Activated CD4-positive, alpha-beta T cell treated with anti-CD3 and anti-CD28 coated beads, Interleukin-2, amount 10 ng/mL, durations not matched to agents 7 days and 5 days (primary cell): ENCODE measurements at regions not wholly inside any gene's neighbourhood (a gene's known extent, or its start where the extent isn't known, plus 50 kb on each side); places are given as distances from the start of the nearest gene placed in this dataset.

Experiments used
- CTCF ChIA-PET: fragments of 350-600 bp; sonication (Branson Sonifier 250); formaldehyde crosslinking; loops from one replicate; lab custom pipeline; 2021; ENCODE audit warnings: antibody characterized with exemption; lab: Charles Lee
- POLR2A ChIA-PET: fragments of 350-600 bp; sonication (Branson Sonifier 250); formaldehyde crosslinking; loops from one replicate; lab custom pipeline; 2021; ENCODE audit warnings: antibody characterized with exemption; lab: Charles Lee
- DNase-seq: peaks from one replicate; pipeline ENCODE4 v3.0.0-alpha.2; 2020
- H3K27ac Mint-ChIP-seq: one replicate; pipeline ENCODE4 v1.8.0; 2021; ENCODE audit warnings: mild to moderate bottlenecking, moderate library complexity, mixed read lengths
- H3K27me3 Mint-ChIP-seq: one replicate; pipeline ENCODE4 v1.8.0; 2021; ENCODE audit warnings: mixed read lengths
- H3K36me3 Mint-ChIP-seq: one replicate; pipeline ENCODE4 v1.8.0; 2021; ENCODE audit warnings: low read depth, mixed read lengths
- H3K4me1 Mint-ChIP-seq: one replicate; pipeline ENCODE4 v1.8.0; 2021; ENCODE audit warnings: mixed read lengths
- H3K4me3 Mint-ChIP-seq: one replicate; pipeline ENCODE4 v1.8.0; 2021; ENCODE audit warnings: mild to moderate bottlenecking, moderate library complexity, mixed read lengths
- H3K9me3 Mint-ChIP-seq: one replicate; pipeline ENCODE4 v1.8.0; 2021; ENCODE audit warnings: mixed read lengths

GRCh38 chr18:40624959-40625358, 1330.1 kb upstream of the PIK3C3 start:
- Mint-ChIP-seq H3K36me3 (no peaks in the 10 kb centered on the region), H3K27ac (no peak overlapping the region), H3K4me3 (no peak overlapping the region), H3K27me3 (no peaks in the 10 kb centered on the region), H3K4me1 (no peaks in the 10 kb centered on the region), H3K9me3 (no peaks in the 10 kb centered on the region)
- no peak for DNase-seq
- ChIA-PET POLR2A (no interaction called here), CTCF (no interaction called here)

GRCh38 chr18:40613721-40614120, 1341.3 kb upstream of the PIK3C3 start:
- H3K27ac Mint-ChIP-seq = no peak overlapping the region
- no peak overlapping the region for H3K4me3 Mint-ChIP-seq
- ChIA-PET POLR2A (no interaction called here), CTCF (no interaction called here)
- no peaks in the 10 kb centered on the region for H3K4me1 Mint-ChIP-seq
- H3K36me3 Mint-ChIP-seq = no peaks in the 10 kb centered on the region
- H3K9me3 Mint-ChIP-seq = peaks cover 4% of the 10 kb centered on the region
- DNase-seq = no peak
- H3K27me3 Mint-ChIP-seq = no peaks in the 10 kb centered on the region

- no peaks in the 10 kb centered on the region for H3K4me1 Mint-ChIP-seq
- no peak for DNase-seq
- peaks cover 4% of the 10 kb centered on the region for H3K9me3 Mint-ChIP-seq
- H3K27me3 Mint-ChIP-seq = no peaks in the 10 kb centered on the region
- ChIA-PET CTCF (interaction anchor here (0.7 kb wide), 1 partner anchor 50 kb away, joined by 3 read pairs; no protein-coding TSS in a partner anchor), POLR2A (no interaction called here)
- H3K4me3 Mint-ChIP-seq = no peak overlapping the region
- no peak overlapping the region for H3K27ac Mint-ChIP-seq
- H3K36me3 Mint-ChIP-seq = no peaks in the 10 kb centered on the region
Measured at GRCh38 chr18:40612356-40612755, 1342.7 kb upstream of the PIK3C3 start.

GRCh38 chr18:40608226-40608625, 1346.8 kb upstream of the PIK3C3 start:
- Mint-ChIP-seq H3K9me3 (peaks cover 4% of the 10 kb centered on the region), H3K27me3 (no peaks in the 10 kb centered on the region), H3K27ac (no peak overlapping the region), H3K4me3 (no peak overlapping the region), H3K36me3 (no peaks in the 10 kb centered on the region), H3K4me1 (no peaks in the 10 kb centered on the region)
- ChIA-PET POLR2A (no interaction called here), CTCF (no interaction called here)
- DNase-seq = no peak

GRCh38 chr18:40607542-40608148, 1347.4 kb upstream of the PIK3C3 start:
- no peaks in the 10 kb centered on the region for H3K36me3 Mint-ChIP-seq

GRCh38 chr18:40606996-40607395, 1348.0 kb upstream of the PIK3C3 start:
- H3K4me3 Mint-ChIP-seq = no peak overlapping the region
- H3K27me3 Mint-ChIP-seq = no peaks in the 10 kb centered on the region
- CTCF ChIA-PET = interaction anchor here (0.6 kb wide), 1 partner anchor 53 kb away, joined by 3 read pairs; no protein-coding TSS in a partner anchor
- H3K36me3 Mint-ChIP-seq = no peaks in the 10 kb centered on the region
- no peak overlapping the region for H3K27ac Mint-ChIP-seq
- DNase-seq = no peak
- H3K9me3 Mint-ChIP-seq = peaks cover 4% of the 10 kb centered on the region
- no peaks in the 10 kb centered on the region for H3K4me1 Mint-ChIP-seq
- POLR2A ChIA-PET = no interaction called here

More at GRCh38 chr18:40607542-40608148, 1347.4 kb upstream of the PIK3C3 start:
- H3K4me1 Mint-ChIP-seq = no peaks in the 10 kb centered on the region
- H3K27ac Mint-ChIP-seq = no peak overlapping the region
- POLR2A ChIA-PET = no interaction called here
- DNase-seq = no peak
- H3K27me3 Mint-ChIP-seq = no peaks in the 10 kb centered on the region
- peaks cover 4% of the 10 kb centered on the region for H3K9me3 Mint-ChIP-seq
- H3K4me3 Mint-ChIP-seq = no peak overlapping the region
- CTCF ChIA-PET = interaction anchor here (0.6 kb wide), 1 partner anchor 54 kb away, joined by 3 read pairs; no protein-coding TSS in a partner anchor

- H3K4me3 Mint-ChIP-seq = no peak overlapping the region
Measured at GRCh38 chr18:40583671-40584070, 1371.4 kb upstream of the PIK3C3 start.

GRCh38 chr18:40582105-40582504, 1372.9 kb upstream of the PIK3C3 start:
- no peaks in the 10 kb centered on the region for H3K4me1 Mint-ChIP-seq
- ChIA-PET POLR2A (no interaction called here), CTCF (no interaction called here)
- H3K27me3 Mint-ChIP-seq = no peaks in the 10 kb centered on the region
- no peak overlapping the region for H3K4me3 Mint-ChIP-seq
- peaks cover 3% of the 10 kb centered on the region for H3K9me3 Mint-ChIP-seq
- no peaks in the 10 kb centered on the region for H3K36me3 Mint-ChIP-seq
- no peak for DNase-seq
- no peak overlapping the region for H3K27ac Mint-ChIP-seq

More at GRCh38 chr18:40583671-40584070, 1371.4 kb upstream of the PIK3C3 start:
- Mint-ChIP-seq H3K27me3 (no peaks in the 10 kb centered on the region), H3K9me3 (peaks cover 3% of the 10 kb centered on the region), H3K4me1 (no peaks in the 10 kb centered on the region), H3K27ac (no peak overlapping the region), H3K36me3 (no peaks in the 10 kb centered on the region)
- CTCF ChIA-PET = no interaction called here
- no peak for DNase-seq
- POLR2A ChIA-PET = no interaction called here

GRCh38 chr18:40577981-40578365, 1377.1 kb upstream of the PIK3C3 start:
- Mint-ChIP-seq H3K4me1 (no peaks in the 10 kb centered on the region), H3K9me3 (peaks cover 2% of the 10 kb centered on the region), H3K27ac (no peak overlapping the region), H3K36me3 (no peaks in the 10 kb centered on the region), H3K4me3 (no peak overlapping the region), H3K27me3 (no peaks in the 10 kb centered on the region)
- ChIA-PET CTCF (no interaction called here), POLR2A (no interaction called here)
- DNase-seq = no peak

- POLR2A ChIA-PET = no interaction called here
- no peak for DNase-seq
- H3K4me3 Mint-ChIP-seq = no peak overlapping the region
- H3K4me1 Mint-ChIP-seq = no peaks in the 10 kb centered on the region
- H3K27me3 Mint-ChIP-seq = no peaks in the 10 kb centered on the region
- no peaks in the 10 kb centered on the region for H3K9me3 Mint-ChIP-seq
- no peak overlapping the region for H3K27ac Mint-ChIP-seq
- H3K36me3 Mint-ChIP-seq = no peaks in the 10 kb centered on the region
- CTCF ChIA-PET = no interaction called here
Measured at GRCh38 chr18:40577239-40577980, 1377.6 kb upstream of the PIK3C3 start.

- Mint-ChIP-seq H3K4me1 (no peaks in the 10 kb centered on the region), H3K4me3 (no peak overlapping the region), H3K9me3 (no peaks in the 10 kb centered on the region), H3K36me3 (no peaks in the 10 kb centered on the region), H3K27ac (no peak overlapping the region), H3K27me3 (no peaks in the 10 kb centered on the region)
- DNase-seq = no peak
- ChIA-PET POLR2A (no interaction called here), CTCF (no interaction called here)
Measured at GRCh38 chr18:40576507-40577115, 1378.4 kb upstream of the PIK3C3 start.

- Mint-ChIP-seq H3K9me3 (peaks cover 2% of the 10 kb centered on the region), H3K4me3 (no peak overlapping the region), H3K4me1 (no peaks in the 10 kb centered on the region), H3K27ac (no peak overlapping the region), H3K36me3 (no peaks in the 10 kb centered on the region), H3K27me3 (no peaks in the 10 kb centered on the region)
- ChIA-PET POLR2A (no interaction called here), CTCF (no interaction called here)
- no peak for DNase-seq
Measured at GRCh38 chr18:40570615-40571014, 1384.4 kb upstream of the PIK3C3 start.

- no peaks in the 10 kb centered on the region for H3K4me1 Mint-ChIP-seq
- ChIA-PET CTCF (no interaction called here), POLR2A (no interaction called here)
- no peaks in the 10 kb centered on the region for H3K27me3 Mint-ChIP-seq
- no peak overlapping the region for H3K4me3 Mint-ChIP-seq
- no peak for DNase-seq
- H3K9me3 Mint-ChIP-seq = peaks cover 2% of the 10 kb centered on the region
- no peak overlapping the region for H3K27ac Mint-ChIP-seq
- H3K36me3 Mint-ChIP-seq = no peaks in the 10 kb centered on the region
Measured at GRCh38 chr18:40569605-40570004, 1385.4 kb upstream of the PIK3C3 start.
